ENCODE measurements at regions not wholly inside any gene's neighbourhood (a gene's known extent, or its start where the extent isn't known, plus 50 kb on each side); places are given as distances from the start of the nearest gene placed in this dataset.
"Not testable (repeated sequence)": the region's sequence is repeated elsewhere in the genome, so short reads cannot be mapped to it uniquely, and the experiment has no call there.

- H3K4me3 ChIP-seq (ENCODE audit: low read length); DNase-seq; H3K4me1 ChIP-seq (ENCODE audit: control insufficient read depth, insufficient read depth, low read length); ATAC-seq; H3K27ac ChIP-seq (ENCODE audit: low read length); H3K27me3 ChIP-seq (ENCODE audit: control insufficient read depth, insufficient read depth); H3K9me3 ChIP-seq (ENCODE audit: control insufficient read depth, low read length); intact Hi-C loops (cut with DNase I): not testable (repeated sequence)
- WGBS = 91% methylated on average over 2 of the region's 2 CpGs
These were observed 572.5 kb upstream of the SYT4 start for GRCh38 chr18:43849831-43850230.

DNA sequence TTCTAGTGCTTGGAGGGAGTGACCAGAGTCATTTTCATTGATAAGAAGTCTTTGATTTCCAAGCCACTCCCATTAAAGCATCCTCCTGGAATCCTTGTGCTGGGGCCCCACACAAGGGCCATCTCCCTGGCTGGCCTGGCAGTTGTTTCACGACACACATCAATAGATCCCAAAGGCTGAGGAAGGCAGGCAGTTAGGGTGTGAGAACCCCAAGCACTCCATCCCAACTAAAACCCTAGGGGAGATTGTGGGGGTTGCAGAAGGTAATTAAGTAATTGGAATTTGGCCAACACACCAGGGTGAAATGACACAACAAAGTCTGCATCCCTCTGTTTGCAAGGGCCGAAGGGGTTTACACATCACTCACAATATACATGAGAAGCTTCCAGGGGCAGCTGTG is 578.1 kb upstream of the SYT4 start:
- H3K4me3 ChIP-seq (ENCODE audit: low read length) = no peak overlapping the region
- DNase-seq = no peak
- intact Hi-C loops (cut with DNase I) = no loop called here
- H3K9me3 ChIP-seq (ENCODE audit: control insufficient read depth, low read length) = no peaks in the 10 kb centered on the region
- WGBS = 75% methylated on average over 2 of the region's 2 CpGs
- ATAC-seq = no peak
- H3K4me1 ChIP-seq (ENCODE audit: control insufficient read depth, insufficient read depth, low read length) = no peaks in the 10 kb centered on the region
- H3K27ac ChIP-seq (ENCODE audit: low read length) = no peak overlapping the region
- H3K27me3 ChIP-seq (ENCODE audit: control insufficient read depth, insufficient read depth) = no peaks in the 10 kb centered on the region

DNA sequence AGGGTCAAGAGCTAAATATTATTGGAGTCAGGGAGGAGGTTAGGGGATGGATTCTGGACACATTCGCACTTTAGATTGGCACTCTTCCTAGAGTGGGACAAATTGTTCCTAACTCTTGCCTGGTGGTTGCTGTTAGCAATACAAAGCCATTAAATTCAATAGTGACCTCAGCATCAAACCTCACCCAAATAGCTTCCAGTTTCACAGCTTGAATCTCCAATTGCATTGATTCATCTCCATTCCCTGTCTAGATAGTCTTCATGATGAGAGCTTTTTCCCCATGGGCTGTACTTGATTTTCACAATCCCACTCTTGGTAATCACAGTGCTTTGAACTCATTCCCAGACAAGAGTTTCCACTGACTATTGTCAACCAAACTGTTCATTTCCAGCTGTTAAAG is 585.9 kb upstream of the SYT4 start:
- Histone ChIP-seq H3K27ac (ENCODE audit: low read length) (no peak overlapping the region), H3K27me3 (ENCODE audit: control insufficient read depth, insufficient read depth) (no peaks in the 10 kb centered on the region), H3K9me3 (ENCODE audit: control insufficient read depth, low read length) (no peaks in the 10 kb centered on the region), H3K4me1 (ENCODE audit: control insufficient read depth, insufficient read depth, low read length) (no peaks in the 10 kb centered on the region), H3K4me3 (ENCODE audit: low read length) (no peak overlapping the region)
- DNase-seq (no peak), ATAC-seq (peak; percentile 48 to 91)
- intact Hi-C loops (cut with DNase I) = no loop called here
- 22% methylated on average over 1 of the region's 1 CpG for WGBS

GRCh38 chr18:43866696-43867095 is 589.4 kb upstream of the SYT4 start:
- ATAC-seq (no peak), DNase-seq (no peak)
- H3K27me3 ChIP-seq (ENCODE audit: control insufficient read depth, insufficient read depth) = no peaks in the 10 kb centered on the region
- no peak overlapping the region for H3K4me3 ChIP-seq (ENCODE audit: low read length)
- peaks cover 4% of the 10 kb centered on the region for H3K4me1 ChIP-seq (ENCODE audit: control insufficient read depth, insufficient read depth, low read length)
- no peak overlapping the region for H3K27ac ChIP-seq (ENCODE audit: low read length)
- intact Hi-C loops (cut with DNase I) = no loop called here
- H3K9me3 ChIP-seq (ENCODE audit: control insufficient read depth, low read length) = no peaks in the 10 kb centered on the region

DNA sequence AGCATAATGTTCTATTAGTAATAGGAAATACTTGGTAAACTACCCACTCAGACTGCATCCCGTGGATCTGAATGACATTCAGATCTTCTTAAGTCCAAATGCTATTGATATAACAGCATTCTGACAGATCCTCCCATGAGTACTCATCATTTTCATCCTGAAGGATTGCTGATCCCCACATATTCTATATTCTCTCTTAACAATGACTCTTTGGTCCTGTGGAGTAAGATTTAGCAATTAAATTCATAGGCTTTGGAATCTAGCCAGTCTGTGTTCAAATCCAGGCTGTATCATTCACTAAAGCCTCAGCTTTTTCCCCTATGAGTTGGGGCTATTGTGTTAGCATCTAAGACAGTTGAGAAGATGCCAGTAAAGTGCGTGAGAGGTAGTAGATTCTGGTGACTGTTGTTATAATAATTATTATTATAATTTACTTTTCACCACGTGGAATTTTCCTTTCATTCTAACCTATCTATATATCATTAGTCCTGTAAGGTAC is 591.3 kb upstream of the SYT4 start:
- ATAC-seq = no peak
- Histone ChIP-seq H3K27ac (ENCODE audit: low read length) (no peak overlapping the region), H3K4me1 (ENCODE audit: control insufficient read depth, insufficient read depth, low read length) (peaks cover 4% of the 10 kb centered on the region), H3K27me3 (ENCODE audit: control insufficient read depth, insufficient read depth) (no peaks in the 10 kb centered on the region), H3K4me3 (ENCODE audit: low read length) (no peak overlapping the region), H3K9me3 (ENCODE audit: control insufficient read depth, low read length) (no peaks in the 10 kb centered on the region)
- intact Hi-C loops (cut with DNase I) = no loop called here
- no peak for DNase-seq
- 63% methylated on average over 3 of the region's 3 CpGs for WGBS

DNA sequence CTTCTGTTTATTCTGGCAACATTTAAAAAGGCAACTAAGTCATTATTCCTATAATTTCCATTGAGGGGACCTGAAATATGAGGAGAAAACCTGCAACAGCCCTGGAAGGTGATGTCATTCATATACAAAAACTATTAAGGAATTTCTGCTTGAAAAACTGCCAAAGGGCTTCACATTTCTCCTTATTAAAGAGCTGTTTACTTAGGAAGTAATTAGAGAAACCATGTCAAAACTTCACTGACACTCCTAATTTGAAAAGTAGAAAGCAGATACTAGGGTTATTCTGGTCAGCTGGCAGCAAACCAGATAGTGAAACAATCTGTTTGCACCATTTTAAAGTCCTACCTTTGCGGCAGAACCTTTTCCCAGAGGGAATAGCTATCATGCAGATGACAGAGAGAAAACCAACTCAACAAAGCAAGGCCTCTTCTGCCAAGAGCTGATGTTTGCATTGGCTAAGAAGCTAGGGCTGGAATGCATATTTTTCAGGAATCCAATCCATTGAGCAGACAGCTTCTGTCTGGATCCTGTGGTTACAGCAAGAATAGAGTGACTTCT is 592.2 kb upstream of the SYT4 start:
- ATAC-seq (no peak), DNase-seq (no peak)
- Histone ChIP-seq H3K4me3 (ENCODE audit: low read length) (no peak overlapping the region), H3K9me3 (ENCODE audit: control insufficient read depth, low read length) (no peaks in the 10 kb centered on the region), H3K27ac (ENCODE audit: low read length) (no peak overlapping the region), H3K27me3 (ENCODE audit: control insufficient read depth, insufficient read depth) (no peaks in the 10 kb centered on the region), H3K4me1 (ENCODE audit: control insufficient read depth, insufficient read depth, low read length) (peaks cover 4% of the 10 kb centered on the region)
- intact Hi-C loops (cut with DNase I) = no loop called here
- 10% methylated on average over 1 of the region's 1 CpG for WGBS

GRCh38 chr18:43870626-43871025 is 593.3 kb upstream of the SYT4 start:
- Histone ChIP-seq H3K9me3 (ENCODE audit: control insufficient read depth, low read length) (no peaks in the 10 kb centered on the region), H3K4me1 (ENCODE audit: control insufficient read depth, insufficient read depth, low read length) (peaks cover 4% of the 10 kb centered on the region), H3K27me3 (ENCODE audit: control insufficient read depth, insufficient read depth) (no peaks in the 10 kb centered on the region), H3K4me3 (ENCODE audit: low read length) (no peak overlapping the region), H3K27ac (ENCODE audit: low read length) (no peak overlapping the region)
- 80% methylated on average over 1 of the region's 1 CpG for WGBS
- DNase-seq = no peak
- no peak for ATAC-seq
- intact Hi-C loops (cut with DNase I) = no loop called here

GRCh38 chr18:43875511-43875910 is 598.2 kb upstream of the SYT4 start:
- ATAC-seq (no peak), DNase-seq (no peak)
- Histone ChIP-seq H3K27ac (ENCODE audit: low read length) (no peak overlapping the region), H3K9me3 (ENCODE audit: control insufficient read depth, low read length) (no peaks in the 10 kb centered on the region), H3K27me3 (ENCODE audit: control insufficient read depth, insufficient read depth) (no peaks in the 10 kb centered on the region), H3K4me3 (ENCODE audit: low read length) (no peak overlapping the region), H3K4me1 (ENCODE audit: control insufficient read depth, insufficient read depth, low read length) (no peaks in the 10 kb centered on the region)
- intact Hi-C loops (cut with DNase I) = no loop called here
- 68% methylated on average over 2 of the region's 2 CpGs for WGBS

GRCh38 chr18:43876286-43876685 is 599.0 kb upstream of the SYT4 start:
- no peak for DNase-seq
- Histone ChIP-seq H3K4me3 (ENCODE audit: low read length) (no peak overlapping the region), H3K9me3 (ENCODE audit: control insufficient read depth, low read length) (no peaks in the 10 kb centered on the region), H3K27ac (ENCODE audit: low read length) (no peak overlapping the region), H3K4me1 (ENCODE audit: control insufficient read depth, insufficient read depth, low read length) (no peaks in the 10 kb centered on the region), H3K27me3 (ENCODE audit: control insufficient read depth, insufficient read depth) (no peaks in the 10 kb centered on the region)
- intact Hi-C loops (cut with DNase I) = no loop called here
- ATAC-seq = no peak
- 77% methylated on average over 4 of the region's 4 CpGs for WGBS

DNA sequence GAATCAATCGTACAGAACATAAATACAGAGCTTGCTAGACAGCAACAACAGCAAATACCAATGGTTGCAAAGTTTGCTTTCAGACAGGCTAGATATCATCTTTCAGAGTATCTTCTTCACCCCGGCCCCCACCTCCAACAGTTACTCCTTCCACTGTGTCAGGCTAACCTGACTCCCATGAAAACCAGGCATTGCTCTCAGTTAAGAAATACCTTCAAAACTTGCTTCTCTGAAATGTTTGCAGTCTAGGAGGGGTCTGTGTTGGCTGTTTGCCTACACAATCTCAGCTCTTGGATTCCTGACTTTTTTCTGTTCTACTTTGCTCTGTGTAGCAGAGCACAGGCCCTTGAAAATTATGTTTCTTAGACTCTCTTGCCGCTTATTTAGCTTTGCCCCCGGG is 599.5 kb upstream of the SYT4 start:
- 65% methylated on average over 4 of the region's 4 CpGs for WGBS
- Histone ChIP-seq H3K27ac (ENCODE audit: low read length) (no peak overlapping the region), H3K4me1 (ENCODE audit: control insufficient read depth, insufficient read depth, low read length) (no peaks in the 10 kb centered on the region), H3K9me3 (ENCODE audit: control insufficient read depth, low read length) (no peaks in the 10 kb centered on the region), H3K4me3 (ENCODE audit: low read length) (no peak overlapping the region), H3K27me3 (ENCODE audit: control insufficient read depth, insufficient read depth) (no peaks in the 10 kb centered on the region)
- intact Hi-C loops (cut with DNase I) = no loop called here
- DNase-seq (no peak), ATAC-seq (no peak)

DNA sequence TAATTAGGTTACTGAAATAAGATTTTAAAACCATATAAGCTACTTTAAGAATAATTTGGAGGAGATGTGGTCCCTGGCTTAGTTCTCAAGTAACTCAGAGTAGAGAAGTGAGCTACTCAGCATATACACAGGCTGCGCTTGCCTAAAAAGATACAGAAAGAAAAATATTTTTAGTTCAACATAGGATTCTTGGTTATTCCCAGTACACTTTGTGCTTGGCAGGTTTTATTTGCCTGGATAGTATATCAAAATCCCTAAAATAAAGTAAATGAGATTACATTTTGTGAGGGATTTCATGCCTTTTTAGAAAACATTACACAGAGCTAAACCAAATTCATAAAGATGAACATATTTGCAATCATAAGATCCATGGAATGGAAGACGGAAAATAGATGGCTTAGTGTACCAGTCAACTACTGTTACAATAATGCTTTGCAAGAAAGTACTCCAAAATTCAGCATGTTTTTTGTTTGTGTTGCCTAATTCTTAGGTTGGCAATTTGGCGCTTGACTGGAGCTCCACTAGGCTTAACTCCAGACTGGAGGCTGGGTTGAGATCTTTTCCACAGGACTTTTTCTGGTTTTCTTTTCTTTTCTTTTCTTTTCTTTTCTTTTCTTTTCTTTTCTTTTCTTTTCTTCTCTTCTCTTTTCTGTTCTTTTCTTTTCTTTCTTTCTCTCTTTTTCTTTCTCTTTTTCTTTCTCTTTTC is 600.5 kb upstream of the SYT4 start:
- H3K9me3 ChIP-seq (ENCODE audit: control insufficient read depth, low read length) = no peaks in the 10 kb centered on the region
- ATAC-seq (no peak), DNase-seq (no peak)
- H3K27me3 ChIP-seq (ENCODE audit: control insufficient read depth, insufficient read depth) = no peaks in the 10 kb centered on the region
- intact Hi-C loops (cut with DNase I) = no loop called here
- H3K27ac ChIP-seq (ENCODE audit: low read length) = no peak overlapping the region
- H3K4me1 ChIP-seq (ENCODE audit: control insufficient read depth, insufficient read depth, low read length) = no peaks in the 10 kb centered on the region
- no peak overlapping the region for H3K4me3 ChIP-seq (ENCODE audit: low read length)
- 93% methylated on average over 3 of the region's 3 CpGs for WGBS

GRCh38 chr18:43879415-43879814 is 602.1 kb upstream of the SYT4 start:
- H3K4me3 ChIP-seq (ENCODE audit: low read length) = no peak overlapping the region
- no peaks in the 10 kb centered on the region for H3K4me1 ChIP-seq (ENCODE audit: control insufficient read depth, insufficient read depth, low read length)
- H3K27me3 ChIP-seq (ENCODE audit: control insufficient read depth, insufficient read depth) = no peaks in the 10 kb centered on the region
- 70% methylated on average over 3 of the region's 3 CpGs for WGBS
- H3K9me3 ChIP-seq (ENCODE audit: control insufficient read depth, low read length) = no peaks in the 10 kb centered on the region
- no peak overlapping the region for H3K27ac ChIP-seq (ENCODE audit: low read length)
- intact Hi-C loops (cut with DNase I) = no loop called here
- DNase-seq = no peak
- no peak for ATAC-seq

Data from right cardiac atrium (tissue), 5 donors.